ENCODE measurements at regions not wholly inside any gene's neighbourhood (a gene's known extent, or its start where the extent isn't known, plus 50 kb on each side); places are given as distances from the start of the nearest gene placed in this dataset.
A peak's percentile ranks its signal among the peaks of the same experiment; 100 is the strongest.

DNA sequence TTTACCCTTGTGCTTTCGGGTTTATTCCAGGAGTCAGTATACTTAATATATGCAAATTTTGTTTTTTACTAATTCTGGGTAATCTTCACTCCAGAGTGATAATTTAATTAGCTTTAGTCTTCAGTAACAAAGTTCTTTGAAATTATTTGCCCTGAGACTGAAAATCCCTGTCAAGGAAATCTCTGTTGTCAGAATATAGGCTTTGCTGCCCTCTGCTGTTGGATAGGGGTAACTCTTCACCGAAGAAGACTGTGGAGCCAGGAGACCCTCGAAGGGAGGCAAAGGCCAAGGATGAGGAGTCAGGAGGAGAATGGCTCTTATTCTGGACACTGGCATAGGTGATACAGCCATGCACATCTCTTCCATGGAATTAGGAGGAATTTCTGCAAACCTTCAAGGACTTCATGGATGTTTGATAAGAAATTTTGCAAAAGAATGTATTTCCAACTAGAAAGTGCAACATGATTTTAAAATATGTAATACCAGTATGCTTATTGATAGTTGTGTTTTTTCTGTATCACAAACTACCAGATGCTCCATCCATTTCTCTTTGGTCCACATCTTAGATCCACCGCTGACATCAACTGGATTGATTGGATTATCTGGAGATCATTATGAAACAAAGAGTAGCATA is 182.3 kb downstream of the RDH14 start:
- TF ChIP-seq FOS (IDR thresholded peaks at IDR 0.05; ENCODE audit: borderline replicate concordance, insufficient read depth, low read length), result peak; percentile 5
- TF ChIP-seq, protein P1, sequence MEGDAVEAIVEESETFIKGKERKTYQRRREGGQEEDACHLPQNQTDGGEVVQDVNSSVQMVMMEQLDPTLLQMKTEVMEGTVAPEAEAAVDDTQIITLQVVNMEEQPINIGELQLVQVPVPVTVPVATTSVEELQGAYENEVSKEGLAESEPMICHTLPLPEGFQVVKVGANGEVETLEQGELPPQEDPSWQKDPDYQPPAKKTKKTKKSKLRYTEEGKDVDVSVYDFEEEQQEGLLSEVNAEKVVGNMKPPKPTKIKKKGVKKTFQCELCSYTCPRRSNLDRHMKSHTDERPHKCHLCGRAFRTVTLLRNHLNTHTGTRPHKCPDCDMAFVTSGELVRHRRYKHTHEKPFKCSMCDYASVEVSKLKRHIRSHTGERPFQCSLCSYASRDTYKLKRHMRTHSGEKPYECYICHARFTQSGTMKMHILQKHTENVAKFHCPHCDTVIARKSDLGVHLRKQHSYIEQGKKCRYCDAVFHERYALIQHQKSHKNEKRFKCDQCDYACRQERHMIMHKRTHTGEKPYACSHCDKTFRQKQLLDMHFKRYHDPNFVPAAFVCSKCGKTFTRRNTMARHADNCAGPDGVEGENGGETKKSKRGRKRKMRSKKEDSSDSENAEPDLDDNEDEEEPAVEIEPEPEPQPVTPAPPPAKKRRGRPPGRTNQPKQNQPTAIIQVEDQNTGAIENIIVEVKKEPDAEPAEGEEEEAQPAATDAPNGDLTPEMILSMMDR (IDR thresholded peaks at IDR 0.05; ENCODE audit: extremely low read depth in 1 of 2, insufficient read depth in 1 of 2, low read depth in 1 of 2, low read length in 2 of 2), result peak; percentile 68 to 77
- TF ChIP-seq GATA2 (IDR thresholded peaks at IDR 0.05; ENCODE audit: insufficient read depth, insufficient read length, low read depth, low read length), result no peak
- H3K9ac ChIP-seq (replicated peaks; ENCODE audit: extremely low read depth, insufficient read depth, low read length), result no peak overlapping the region
- H3K36me3 ChIP-seq (ENCODE audit: control insufficient read depth in 2 of 2, extremely low read depth in 1 of 2, insufficient read depth in 2 of 2, low read length in 2 of 2), result peaks cover 0 to 3% of the 10 kb centered on the region in 2 experiments
- peak overlapping the region; percentile 46 for H2AFZ ChIP-seq (ENCODE audit: low read depth, low read length)
- H3K4me3 ChIP-seq (replicated peaks in 1 of 3; ENCODE audit: insufficient read depth in 1 of 3, low read depth in 1 of 3, low read length in 3 of 3), result no peak overlapping the region
- FAIRE-seq (peak; percentile 89), DNase-seq (ENCODE audit: low read depth, low spot score) (peak; percentile 54)
- BruUV-seq (replicated peaks), result no TSS peak
- no peaks in the 10 kb centered on the region for H3K9me3 ChIP-seq (replicated peaks; ENCODE audit: control insufficient read depth, insufficient read depth, low read length)
- H3K9me1 ChIP-seq (replicated peaks; ENCODE audit: control insufficient read depth, extremely low read depth, insufficient read depth, low read length), result no peaks in the 10 kb centered on the region
- no peaks in the 10 kb centered on the region for H4K20me1 ChIP-seq (replicated peaks; ENCODE audit: control insufficient read depth, extremely low read depth, insufficient read depth, low read length)
- dilution Hi-C loops (cut with MboI; ENCODE audit: extremely low pct_ligation_motif_present, low sequenced_read_pairs) (no loop called here), intact Hi-C loops (cut with micrococcal nuclease) (loop anchor here (1.0 to 10.0 kb wide), 6 partner anchors 79 to 623 kb away; partner anchors contain the start of genes GEN1 and SMC6)
- H3K27ac ChIP-seq (ENCODE audit: insufficient read depth, low read depth, low read length), result no peak overlapping the region
- H3K27me3 ChIP-seq (ENCODE audit: control insufficient read depth in 2 of 2, insufficient read depth in 2 of 2, low read length in 2 of 2), result no peaks in the 10 kb centered on the region
- ChIA-PET CTCF (interaction anchor here (0.6 to 5.8 kb wide), 47 partner anchors 9 to 658 kb away, joined by 3 to 65 read pairs (median 4); no protein-coding TSS in a partner anchor), POLR2A (no interaction called here)
- H3K79me2 ChIP-seq (ENCODE audit: control insufficient read depth, insufficient read depth, low read length), result no peaks in the 10 kb centered on the region
- H3K4me2 ChIP-seq (ENCODE audit: insufficient read depth, low read length), result peak overlapping the region; percentile 16
- peaks cover 9% of the 10 kb centered on the region for H3K4me1 ChIP-seq (ENCODE audit: control insufficient read depth, extremely low read depth, insufficient read depth, low read length)

DNA sequence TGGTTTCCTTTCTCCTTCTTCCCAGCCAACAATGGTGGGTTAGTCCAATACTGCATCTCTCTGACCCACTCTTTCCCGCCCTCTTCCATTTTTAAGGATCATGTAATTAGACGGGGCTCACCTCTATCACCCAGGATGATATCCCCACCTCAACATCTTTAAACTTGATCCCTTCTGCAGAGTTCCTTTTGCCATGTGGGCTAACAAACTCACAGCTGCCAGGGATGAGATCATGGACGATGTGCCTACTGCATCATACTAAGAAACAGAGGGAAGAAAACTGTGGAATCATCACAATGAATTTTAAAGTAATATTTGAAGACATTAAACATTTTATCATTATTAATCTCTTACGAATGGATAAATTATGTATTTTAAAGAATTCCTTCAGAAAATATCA is 183.5 kb downstream of the RDH14 start:
- TF ChIP-seq FOS (IDR thresholded peaks at IDR 0.05; ENCODE audit: borderline replicate concordance, insufficient read depth, low read length) (no peak), JUN (IDR thresholded peaks at IDR 0.05; ENCODE audit: borderline replicate concordance, insufficient read depth, insufficient read length, low read depth) (no peak), GATA2 (IDR thresholded peaks at IDR 0.05; ENCODE audit: insufficient read depth, insufficient read length, low read depth, low read length) (no peak), POLR2AphosphoS5 (IDR thresholded peaks at IDR 0.05; ENCODE audit: insufficient read depth, low read depth, low read length) (no peak), EZH2 (IDR thresholded peaks at IDR 0.05; ENCODE audit: borderline replicate concordance, low read depth, low read length, severe bottlenecking) (no peak), POLR2A (IDR thresholded peaks at IDR 0.05; ENCODE audit: low read depth, low read length) (no peak), MYC (IDR thresholded peaks at IDR 0.05; ENCODE audit: low read depth, low read length) (no peak)
- TF ChIP-seq, protein P1 (IDR thresholded peaks at IDR 0.05; ENCODE audit: extremely low read depth in 1 of 2, insufficient read depth in 1 of 2, low read depth in 1 of 2, low read length in 2 of 2), result no peak
- TF ChIP-seq, protein P2, sequence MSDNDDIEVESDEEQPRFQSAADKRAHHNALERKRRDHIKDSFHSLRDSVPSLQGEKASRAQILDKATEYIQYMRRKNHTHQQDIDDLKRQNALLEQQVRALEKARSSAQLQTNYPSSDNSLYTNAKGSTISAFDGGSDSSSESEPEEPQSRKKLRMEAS (IDR thresholded peaks at IDR 0.05; ENCODE audit: insufficient read depth, insufficient read length), result no peak
- peaks cover 9% of the 10 kb centered on the region for H3K4me1 ChIP-seq (ENCODE audit: control insufficient read depth, extremely low read depth, insufficient read depth, low read length)
- no peak overlapping the region for H3K9ac ChIP-seq (replicated peaks; ENCODE audit: extremely low read depth, insufficient read depth, low read length)
- H3K4me2 ChIP-seq (ENCODE audit: insufficient read depth, low read length), result no peak overlapping the region
- FAIRE-seq (no peak), DNase-seq (ENCODE audit: low read depth, low spot score) (no peak)
- H3K79me2 ChIP-seq (ENCODE audit: control insufficient read depth, insufficient read depth, low read length), result no peaks in the 10 kb centered on the region
- intact Hi-C loops (cut with micrococcal nuclease), result loop anchor here (10.0 kb wide), 2 partner anchors 302 to 622 kb away; partner anchors contain the start of genes GEN1 and SMC6
- BruUV-seq (replicated peaks), result no TSS peak
- no peak overlapping the region for H3K4me3 ChIP-seq (replicated peaks in 1 of 3; ENCODE audit: insufficient read depth in 1 of 3, low read depth in 1 of 3, low read length in 3 of 3)
- H2AFZ ChIP-seq (ENCODE audit: low read depth, low read length), result no peak overlapping the region
- dilution Hi-C loops (cut with MboI; ENCODE audit: extremely low pct_ligation_motif_present, low sequenced_read_pairs), result no loop called here
- CTCF ChIA-PET, result interaction anchor here (1.0 to 5.8 kb wide), 12 partner anchors 10 to 526 kb away, joined by 3 to 65 read pairs (median 8); no protein-coding TSS in a partner anchor
- POLR2A ChIA-PET, result no interaction called here
- no peaks in the 10 kb centered on the region for H3K9me3 ChIP-seq (replicated peaks; ENCODE audit: control insufficient read depth, insufficient read depth, low read length)
- peaks cover 0 to 3% of the 10 kb centered on the region in 2 experiments for H3K36me3 ChIP-seq (ENCODE audit: control insufficient read depth in 2 of 2, extremely low read depth in 1 of 2, insufficient read depth in 2 of 2, low read length in 2 of 2)
- H3K27me3 ChIP-seq (ENCODE audit: control insufficient read depth in 2 of 2, insufficient read depth in 2 of 2, low read length in 2 of 2), result no peaks in the 10 kb centered on the region
- H4K20me1 ChIP-seq (replicated peaks; ENCODE audit: control insufficient read depth, extremely low read depth, insufficient read depth, low read length), result no peaks in the 10 kb centered on the region
- no peak overlapping the region for H3K27ac ChIP-seq (ENCODE audit: insufficient read depth, low read depth, low read length)
- H3K9me1 ChIP-seq (replicated peaks; ENCODE audit: control insufficient read depth, extremely low read depth, insufficient read depth, low read length), result no peaks in the 10 kb centered on the region

Measured in endothelial cell of umbilical vein (primary cell).